Testis (tissue), 2 donors: ENCODE measurements at regions not wholly inside any gene's neighbourhood (a gene's known extent, or its start where the extent isn't known, plus 50 kb on each side); places are given as distances from the start of the nearest gene placed in this dataset.
A peak's percentile ranks its signal among the peaks of the same experiment; 100 is the strongest.

Experiments used
- DNase-seq: peaks from one replicate; pipeline ENCODE4 v3.0.0-alpha.2; 2019
- H3K27ac ChIP-seq, 2 donors: fragments of 200-600 bp; sonication (generic); one replicate each; pipeline ENCODE4 v1.5.1; 2019
- H3K27me3 ChIP-seq: fragments of 200-600 bp; sonication (generic); one replicate; pipeline ENCODE4 v1.5.1; 2019
- H3K36me3 ChIP-seq: fragments of 200-600 bp; sonication (generic); one replicate; pipeline ENCODE4 v1.5.1; 2017; ENCODE audit warnings: low read depth; ENCODE audit errors: missing control alignments
- H3K4me1 ChIP-seq: fragments of 200-600 bp; sonication (generic); one replicate; pipeline ENCODE4 v1.5.1; 2019
- H3K4me3 ChIP-seq, 2 donors: fragments of 200-600 bp; sonication (generic); one replicate each; pipeline ENCODE4 v1.5.1; 2017 to 2019
- H3K9me3 ChIP-seq: fragments of 200-600 bp; sonication (generic); one replicate; pipeline ENCODE4 v1.5.1; 2017
- POLR2A ChIP-seq: fragments of 450-650 bp; IDR thresholded peaks from one replicate; pipeline ENCODE4 v1.6.1; 2017; ENCODE audit warnings: antibody characterized with exemption, mild to moderate bottlenecking, moderate library complexity
- WGBS, 2 donors: methylation state at CpG; one replicate each; pipeline ENCODE4 v1.1.5; 2018; 5-methylcytosine and 5-hydroxymethylcytosine counted together
- intact Hi-C: fragments of 100-400 bp; cut with DNase I; formaldehyde crosslinking; loops from one replicate; pipeline ENCODE4 v1.15.1; 2023; ENCODE audit warnings: low total_unique reads
- TF ChIP-seq, protein P1 (sequence below), 3 experiments: fragments of 450-650 bp in 2 of 3; fragments of 200-600 bp in 1 of 3; sonication (generic) in 1 of 3; IDR thresholded peaks; one replicate each; pipeline ENCODE4 v1.5.1; 2016 to 2019; ENCODE audit warnings: antibody characterized with exemption in 3 of 3, mild to moderate bottlenecking in 2 of 3, moderate library complexity in 1 of 3

DNA sequence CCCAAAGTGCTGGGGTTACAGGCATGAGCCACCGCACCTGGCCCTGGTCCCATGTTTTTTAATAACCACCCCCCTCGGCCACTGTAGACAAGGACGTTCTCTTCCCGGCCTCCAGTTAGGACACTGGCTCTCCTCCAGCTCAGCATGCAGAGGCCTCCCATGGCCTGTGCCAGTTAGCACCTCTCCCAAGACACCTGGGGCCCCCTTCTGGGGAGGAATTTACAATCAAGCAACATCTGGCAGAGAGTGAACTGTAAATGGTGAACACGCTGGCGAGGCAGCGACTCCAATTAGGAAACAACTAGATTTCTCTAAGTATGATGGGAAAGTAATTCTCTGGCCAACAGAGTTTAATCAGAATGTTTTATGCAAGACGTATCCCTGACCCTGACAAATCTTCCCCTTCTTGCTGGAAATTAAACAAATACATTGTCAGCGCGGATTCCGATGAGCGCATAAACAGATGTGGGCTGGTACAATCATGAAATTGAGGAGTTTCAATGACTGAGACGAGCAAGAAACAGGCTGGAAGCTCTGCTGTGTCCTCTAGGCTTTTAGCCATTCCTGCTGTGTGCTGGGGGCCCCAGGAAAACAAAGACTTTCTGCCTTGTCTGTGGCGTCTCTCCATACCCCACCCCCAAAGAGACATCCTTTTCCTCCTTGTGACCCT lies 61.7 kb upstream of the DLK1 start:
- 31 to 53% methylated on average over 14 of the region's 14 CpGs for WGBS, 2 donors
- H3K27me3 ChIP-seq: no peaks in the 10 kb centered on the region

DNA sequence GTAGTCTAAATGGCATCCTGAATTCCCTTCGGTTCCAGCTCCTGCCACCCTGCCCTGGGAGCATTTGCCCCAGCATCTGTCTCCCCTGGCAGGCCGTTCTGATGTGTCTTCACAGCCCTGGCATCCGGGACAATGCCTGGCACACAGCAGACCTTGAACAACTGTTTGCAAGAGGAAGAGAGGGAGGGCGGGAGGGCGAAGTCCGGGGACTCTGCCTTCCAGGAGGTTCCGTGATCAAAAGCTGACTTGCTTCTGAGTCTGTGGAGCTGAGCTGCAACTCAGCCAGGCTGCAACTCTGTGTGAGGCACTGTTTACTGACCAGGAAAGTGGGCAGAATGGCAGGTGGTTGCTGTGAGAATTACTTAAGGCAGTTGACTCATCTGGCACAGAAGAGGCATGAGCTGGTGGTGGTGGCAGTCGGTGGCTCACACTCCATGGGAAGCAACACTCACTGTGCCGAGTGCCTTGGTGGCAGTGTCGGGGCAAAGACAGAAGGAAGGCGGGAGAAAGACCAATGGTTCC lies 61.1 kb upstream of the DLK1 start:
- no peak for TF ChIP-seq POLR2A
- TF ChIP-seq, protein P1, sequence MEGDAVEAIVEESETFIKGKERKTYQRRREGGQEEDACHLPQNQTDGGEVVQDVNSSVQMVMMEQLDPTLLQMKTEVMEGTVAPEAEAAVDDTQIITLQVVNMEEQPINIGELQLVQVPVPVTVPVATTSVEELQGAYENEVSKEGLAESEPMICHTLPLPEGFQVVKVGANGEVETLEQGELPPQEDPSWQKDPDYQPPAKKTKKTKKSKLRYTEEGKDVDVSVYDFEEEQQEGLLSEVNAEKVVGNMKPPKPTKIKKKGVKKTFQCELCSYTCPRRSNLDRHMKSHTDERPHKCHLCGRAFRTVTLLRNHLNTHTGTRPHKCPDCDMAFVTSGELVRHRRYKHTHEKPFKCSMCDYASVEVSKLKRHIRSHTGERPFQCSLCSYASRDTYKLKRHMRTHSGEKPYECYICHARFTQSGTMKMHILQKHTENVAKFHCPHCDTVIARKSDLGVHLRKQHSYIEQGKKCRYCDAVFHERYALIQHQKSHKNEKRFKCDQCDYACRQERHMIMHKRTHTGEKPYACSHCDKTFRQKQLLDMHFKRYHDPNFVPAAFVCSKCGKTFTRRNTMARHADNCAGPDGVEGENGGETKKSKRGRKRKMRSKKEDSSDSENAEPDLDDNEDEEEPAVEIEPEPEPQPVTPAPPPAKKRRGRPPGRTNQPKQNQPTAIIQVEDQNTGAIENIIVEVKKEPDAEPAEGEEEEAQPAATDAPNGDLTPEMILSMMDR (IDR thresholded peaks at IDR 0.05): no peak
- DNase-seq: peak; percentile 63
- no peaks in the 10 kb centered on the region for H3K9me3 ChIP-seq
- H3K4me1 ChIP-seq: peaks cover 65% of the 10 kb centered on the region
- no peaks in the 10 kb centered on the region for H3K36me3 ChIP-seq
- intact Hi-C loops: loop anchor here (10.0 kb wide), 1 partner anchor 159 kb away; the partner anchor contains the start of gene MEG3
- WGBS, 2 donors: 42 to 64% methylated on average over 11 of the region's 11 CpGs
- H3K27me3 ChIP-seq: no peaks in the 10 kb centered on the region
- H3K4me3 ChIP-seq: no peak overlapping the region
- H3K27ac ChIP-seq: peak overlapping the region; percentile 66 to 75

More for the DNA sequence above, 61.7 kb upstream of the DLK1 start:
- intact Hi-C loops: loop anchor here (10.0 kb wide), 1 partner anchor 160 kb away; the partner anchor contains the start of gene MEG3
- peak overlapping the region; percentile 66 to 75 for H3K27ac ChIP-seq
- H3K4me3 ChIP-seq: no peak overlapping the region
- H3K4me1 ChIP-seq: peaks cover 62% of the 10 kb centered on the region
- H3K36me3 ChIP-seq: no peaks in the 10 kb centered on the region
- H3K9me3 ChIP-seq: no peaks in the 10 kb centered on the region
- no peak for TF ChIP-seq POLR2A
- TF ChIP-seq, protein P1 (IDR thresholded peaks at IDR 0.05): no peak
- DNase-seq: peak; percentile 67

DNA sequence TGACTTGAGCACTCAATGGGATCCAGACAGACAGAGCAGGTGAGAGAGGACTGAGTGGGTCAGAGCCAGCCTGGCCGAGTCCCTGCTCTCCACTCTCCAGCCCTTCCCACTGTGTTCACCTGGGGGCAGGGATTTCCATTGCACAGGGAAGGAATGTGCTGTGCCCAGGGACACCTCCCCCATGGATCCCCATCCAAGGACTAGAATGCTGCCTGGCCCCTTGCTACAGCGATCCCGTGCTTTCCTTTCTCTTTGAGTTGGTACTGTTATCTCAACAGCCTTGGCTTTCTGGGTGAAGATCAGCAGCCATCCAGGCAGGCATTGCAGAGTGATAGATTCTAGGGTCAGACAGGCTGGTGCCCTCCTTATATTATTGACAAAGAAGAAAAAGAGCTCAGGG lies 60.3 kb upstream of the DLK1 start:
- intact Hi-C loops: loop anchor here (10.0 kb wide), 1 partner anchor 158 kb away; the partner anchor contains the start of gene MEG3
- H3K4me1 ChIP-seq: peaks cover 59% of the 10 kb centered on the region
- peak; percentile 69 for DNase-seq
- no peaks in the 10 kb centered on the region for H3K36me3 ChIP-seq
- no peaks in the 10 kb centered on the region for H3K27me3 ChIP-seq
- 66 to 85% methylated on average over 2 to 3 of the region's 3 CpGs for WGBS, 2 donors
- no peak for TF ChIP-seq POLR2A
- TF ChIP-seq, protein P1 (IDR thresholded peaks at IDR 0.05): no peak
- H3K27ac ChIP-seq: peak overlapping the region; percentile 66 to 75
- no peak overlapping the region for H3K4me3 ChIP-seq
- no peaks in the 10 kb centered on the region for H3K9me3 ChIP-seq

DNA sequence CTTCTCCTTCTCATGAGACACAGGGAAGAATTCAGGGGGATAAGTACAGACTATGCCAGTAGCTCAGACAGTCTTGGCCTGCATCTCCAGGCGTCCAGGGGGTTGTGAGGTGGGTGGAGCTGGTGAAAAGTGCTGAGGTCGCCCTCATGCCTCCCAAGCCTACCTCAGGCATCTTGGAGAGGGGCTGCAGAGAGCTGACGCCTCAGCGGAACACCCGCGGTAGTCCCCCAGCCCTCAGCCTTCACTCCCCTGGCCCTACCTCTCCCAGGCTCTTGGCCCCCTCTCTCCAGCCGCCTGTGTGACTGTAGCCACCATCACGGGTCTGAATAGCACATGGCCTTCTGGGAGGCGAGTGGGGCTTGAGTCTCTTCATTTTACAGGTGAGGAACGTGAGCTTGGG lies 59.8 kb upstream of the DLK1 start:
- Histone ChIP-seq H3K4me1 (peaks cover 54% of the 10 kb centered on the region), H3K9me3 (no peaks in the 10 kb centered on the region), H3K27me3 (no peaks in the 10 kb centered on the region), H3K27ac (peak overlapping the region in 1 of 2 donors; percentile 75), H3K4me3 (no peak overlapping the region), H3K36me3 (no peaks in the 10 kb centered on the region)
- no peak for DNase-seq
- TF ChIP-seq, protein P1 (IDR thresholded peaks at IDR 0.05): no peak
- no peak for TF ChIP-seq POLR2A
- 81 to 95% methylated on average over 10 of the region's 10 CpGs for WGBS, 2 donors
- intact Hi-C loops: loop anchor here (10.0 kb wide), 1 partner anchor 158 kb away; the partner anchor contains the start of gene MEG3
